H4 (cell line): ENCODE measurements at regions not wholly inside any gene's neighbourhood (a gene's known extent, or its start where the extent isn't known, plus 50 kb on each side); places are given as distances from the start of the nearest gene placed in this dataset.

ENCODE experiments used
- DNase-seq: peaks from one replicate; pipeline ENCODE4 v3.0.0-alpha.2; 2015; ENCODE audit warnings: low spot score

DNA sequence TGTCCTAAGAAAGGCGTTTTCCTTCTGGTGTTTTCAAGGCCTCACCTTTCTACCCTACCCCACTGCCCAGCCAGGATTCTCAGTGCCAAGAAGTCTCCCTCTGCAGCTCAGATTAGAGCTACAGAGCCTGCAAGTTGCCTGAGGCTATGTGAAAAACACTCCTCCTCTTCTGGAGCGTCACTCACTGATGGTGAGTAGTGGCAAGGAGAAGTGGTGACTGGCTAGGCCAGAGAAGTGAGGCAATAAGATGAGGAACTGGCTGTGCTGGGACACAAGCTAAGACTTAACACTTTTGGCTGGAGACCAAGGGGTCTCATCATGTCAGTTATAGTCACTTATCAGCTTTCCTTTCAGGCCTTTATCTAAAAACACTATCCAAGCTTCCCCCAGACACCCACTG, 86.7 kb upstream of the PRKAR2B start:
- peak; percentile 13 for DNase-seq

DNA sequence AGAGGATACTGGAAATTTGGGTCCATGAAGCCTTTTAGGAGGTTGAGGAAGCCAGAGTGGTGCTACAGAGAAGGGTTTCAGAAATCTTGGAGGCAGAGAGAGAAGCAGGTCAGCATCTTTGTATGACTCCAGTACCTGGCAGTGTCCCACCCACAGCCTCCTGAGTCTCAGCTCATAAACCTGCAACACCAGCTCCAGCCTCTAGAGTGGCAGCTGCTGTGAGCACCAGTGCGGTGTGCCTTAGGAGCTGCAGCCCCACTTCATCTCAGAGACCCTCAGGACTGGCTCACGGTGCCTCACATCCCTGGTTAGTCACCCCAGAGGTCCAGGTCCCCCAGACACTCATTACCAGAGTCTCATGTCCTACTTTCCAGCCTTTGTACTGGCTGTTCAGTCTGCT, 84.8 kb upstream of the PRKAR2B start:
- DNase-seq = no peak

GRCh38 chr7:106962751-106963150, 81.8 kb upstream of the PRKAR2B start:
- DNase-seq = no peak

DNA sequence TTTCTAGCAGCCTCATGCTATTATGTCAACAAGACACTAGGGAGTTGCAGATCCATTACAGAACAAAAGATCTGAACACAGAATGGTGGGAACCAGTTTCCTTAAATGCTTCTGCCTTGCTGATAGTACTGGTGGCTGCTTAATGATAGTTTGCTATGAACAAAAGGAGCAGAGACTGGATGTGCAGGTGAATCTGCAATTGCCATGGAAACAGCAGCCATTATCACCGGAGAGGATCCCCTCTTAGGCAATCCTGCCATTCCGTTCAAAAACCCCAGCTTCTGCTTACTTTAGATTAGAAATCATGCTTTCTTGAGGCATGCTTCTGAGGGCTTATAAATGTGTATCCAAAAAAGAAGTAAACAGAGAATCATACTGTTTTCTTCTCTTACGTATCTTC, 80.0 kb upstream of the PRKAR2B start:
- DNase-seq = no peak

GRCh38 chr7:106965108-106965507, 79.4 kb upstream of the PRKAR2B start:
- no peak for DNase-seq

- DNase-seq = no peak
Observed at GRCh38 chr7:106966121-106966520, 78.4 kb upstream of the PRKAR2B start.

DNA sequence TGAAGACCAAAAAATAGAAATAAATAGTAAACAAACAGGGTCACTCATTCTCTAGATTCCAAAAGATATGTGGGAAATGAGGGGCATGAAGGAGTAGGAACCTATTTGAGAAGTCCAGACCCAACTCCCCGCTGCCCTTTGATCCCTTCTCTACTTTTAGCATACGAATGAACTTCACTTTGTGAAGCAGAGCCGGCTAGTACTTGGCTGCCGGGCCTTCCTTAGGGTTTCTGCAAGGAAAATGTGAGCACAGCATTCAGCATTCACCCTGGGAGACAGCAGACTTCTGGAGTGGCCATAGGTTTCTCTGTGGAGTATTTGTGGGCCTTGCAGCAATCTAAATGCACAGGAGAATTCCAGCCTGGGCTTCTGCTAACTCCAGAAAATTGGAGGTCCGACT, 76.3 kb upstream of the PRKAR2B start:
- no peak for DNase-seq

- DNase-seq = no peak
Observed at GRCh38 chr7:106978425-106979420, 65.8 kb upstream of the PRKAR2B start.

DNA sequence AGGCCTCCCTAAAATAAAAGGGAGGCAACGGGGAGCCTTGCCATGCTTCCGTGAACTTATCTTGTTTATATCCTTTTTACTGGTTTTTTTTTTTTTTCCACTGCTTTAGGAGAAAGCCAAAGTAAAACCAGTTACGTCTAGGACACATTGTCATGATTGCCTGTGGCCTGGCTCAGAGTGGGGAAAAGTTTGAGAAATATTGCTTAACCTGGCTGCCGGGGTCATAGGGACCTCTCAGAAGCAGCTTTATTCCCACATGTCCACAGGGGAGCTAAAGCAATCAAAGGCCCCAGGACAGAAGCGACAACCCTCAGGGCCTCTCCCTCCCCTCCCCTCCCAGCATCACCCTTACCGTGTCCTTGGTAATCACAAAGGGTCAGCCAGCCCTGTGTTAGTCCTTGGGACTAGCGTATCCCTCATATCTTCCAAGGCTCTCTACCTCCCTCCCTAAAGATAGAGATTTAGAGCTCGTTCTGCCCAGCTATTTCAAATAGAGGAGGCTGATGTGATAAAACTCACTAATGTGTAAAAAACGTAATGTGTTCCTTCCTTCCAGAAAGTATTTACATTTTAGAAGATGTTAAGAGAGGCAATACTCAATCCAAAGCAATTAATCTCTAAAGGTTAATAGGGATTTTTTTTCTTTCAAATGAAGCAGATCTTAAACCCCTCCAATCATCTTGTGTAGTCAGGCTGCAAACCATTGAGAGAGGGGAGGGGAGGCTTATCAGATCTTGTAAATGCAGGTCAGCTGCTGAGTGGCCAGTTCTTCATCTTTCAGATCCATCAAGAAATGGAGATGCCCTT, 64.8 kb upstream of the PRKAR2B start:
- DNase-seq = no peak

DNA sequence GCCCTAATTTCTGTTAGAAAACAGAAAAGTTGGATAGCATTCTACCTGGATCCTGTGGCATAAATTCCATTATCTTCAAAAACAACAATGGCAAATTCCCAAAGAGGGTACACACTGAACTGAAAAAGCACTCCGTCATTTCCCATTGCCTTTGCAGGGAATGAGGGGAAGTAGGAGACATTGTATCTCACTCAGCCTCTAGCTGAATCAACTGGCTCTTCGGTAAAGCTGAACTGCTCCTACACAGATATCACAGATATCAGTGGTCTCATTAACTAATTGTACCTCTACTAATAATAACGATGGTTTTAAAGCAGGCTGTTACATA, 64.2 kb upstream of the PRKAR2B start:
- no peak for DNase-seq

DNA sequence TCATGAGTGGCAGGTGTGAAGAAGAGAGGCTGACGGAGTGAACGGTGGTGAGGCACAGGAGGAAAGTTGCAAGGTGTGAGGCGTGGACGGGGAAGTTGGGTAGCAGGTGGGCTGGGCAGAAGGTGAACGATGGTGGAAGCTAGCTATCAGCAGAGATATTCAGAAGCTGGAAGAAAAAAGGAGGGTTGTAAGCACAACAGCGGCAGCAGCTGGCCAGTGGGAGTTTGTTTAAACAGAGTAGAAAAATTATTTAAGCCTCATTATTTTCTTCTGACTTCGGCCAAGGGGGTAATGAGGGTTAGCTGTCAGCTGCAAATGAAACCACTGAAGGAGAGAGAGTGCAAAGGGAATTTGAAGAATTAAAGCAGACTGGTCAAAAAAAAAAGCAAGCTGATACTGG, 62.1 kb upstream of the PRKAR2B start:
- DNase-seq = no peak

GRCh38 chr7:106984034-106984433, 60.5 kb upstream of the PRKAR2B start:
- DNase-seq = no peak

DNA sequence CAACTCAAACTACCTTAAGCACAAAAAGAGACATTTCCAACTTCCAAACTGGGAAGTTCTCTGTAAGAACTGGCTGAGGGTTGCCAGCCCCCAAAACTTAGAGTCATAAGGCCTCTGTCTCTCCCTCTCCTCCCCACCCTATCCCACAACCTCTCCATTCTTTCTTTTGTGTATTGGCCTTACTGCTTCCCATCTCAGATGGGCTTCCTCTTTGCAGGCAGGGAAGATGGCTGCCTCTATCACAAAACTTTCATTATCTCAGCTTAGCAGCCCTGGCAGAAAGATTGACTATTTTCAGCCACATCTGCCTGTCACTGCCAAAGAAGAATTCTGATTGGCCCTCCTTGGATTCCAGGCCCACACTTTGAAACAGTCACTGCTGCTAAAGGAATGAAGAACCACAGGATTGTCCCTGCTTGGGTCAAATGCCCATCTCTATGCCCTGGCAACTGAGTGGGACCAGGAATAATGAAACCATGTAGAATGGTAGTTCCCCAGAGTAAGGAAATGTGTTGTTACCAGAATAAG, 58.0 kb upstream of the PRKAR2B start:
- DNase-seq = no peak

- DNase-seq = no peak
Observed at GRCh38 chr7:106987777-106988176, 56.7 kb upstream of the PRKAR2B start.

GRCh38 chr7:106992511-106992910, 52.0 kb upstream of the PRKAR2B start:
- no peak for DNase-seq
